K562 (cell line): ENCODE measurements at regions not wholly inside any gene's neighbourhood (a gene's known extent, or its start where the extent isn't known, plus 50 kb on each side); places are given as distances from the start of the nearest gene placed in this dataset.

ENCODE experiments used
- ATAC-seq: fragments of 200-7000 bp; cut with Tn5 transposase; 3 replicates; pipeline ENCODE4 v1.9.1; 2020; ENCODE audit warnings: moderate library complexity
- BruUV-seq: library from RNA; stranded (reverse); fragments of 400-500 nt; replicated peaks from 2 replicates; lab custom pipeline; 2021; lab: Mats Ljungman, UMichigan
- CTCF ChIA-PET: fragments of 300-600 bp; formaldehyde crosslinking; extraction: SDS; loops from one replicate; lab custom pipeline; 2021; ENCODE audit warnings: low intra/inter-chr PET ratio; lab: Yijun Ruan, JAX
- POLR2A ChIA-PET: fragments of 300-600, 350-650 bp; sonication (Branson Sonifier 250); formaldehyde crosslinking; extraction: SDS; loops from one replicate; lab custom pipeline; 2021; ENCODE audit warnings: antibody characterized with exemption, inconsistent platforms; lab: Yijun Ruan, JAX
- DNase-seq, 4 experiments: peaks; one replicate each; pipeline versions ENCODE4 v3.0.0 to v3.0.0-alpha.2; 2011 to 2018; ENCODE audit warnings: low spot score in 3 of 4, mixed read lengths in 3 of 4; ENCODE audit errors: extremely low read depth in 1 of 4
- FAIRE-seq: peaks from 2 replicates; lab custom pipeline; 2011; peaks lifted over from hg19 to GRCh38; lab: Jason Lieb, UNC
- H2AFZ ChIP-seq: 2 replicates; pipeline ENCODE4 v1.6.0; 2011; ENCODE audit warnings: low read depth, low read length, control low read depth, inconsistent platforms
- H3K27ac ChIP-seq: fragments of 200-600 bp; 3 replicates; pipeline ENCODE4 v1.8.0; 2011; ENCODE audit warnings: low read depth, mild to moderate bottlenecking, control low read depth, inconsistent platforms, low read length, moderate library complexity, mixed read lengths; ENCODE audit errors: extremely low read depth
- H3K27me3 ChIP-seq, 2 experiments: fragments of 300-600 bp in 1 of 2; 2 replicates in 1 of 2; 3 replicates in 1 of 2; pipeline versions ENCODE4 v1.6.0 to v1.8.0; 2011; ENCODE audit warnings: inconsistent platforms in 2 of 2, low read length in 2 of 2, mild to moderate bottlenecking in 1 of 2, mixed read lengths in 1 of 2, moderate library complexity in 1 of 2; ENCODE audit not compliant: control insufficient read depth in 2 of 2, insufficient read depth in 2 of 2
- H3K36me3 ChIP-seq: fragments of 300-600 bp; 3 replicates; pipeline ENCODE4 v1.8.0; 2011; ENCODE audit warnings: mild to moderate bottlenecking, low read length, inconsistent platforms; ENCODE audit not compliant: control insufficient read depth, insufficient read depth
- H3K4me1 ChIP-seq, 2 experiments: fragments of 200-600 bp in 1 of 2; replicated peaks in 1 of 2; 2 replicates in 1 of 2; 3 replicates in 1 of 2; pipeline versions ENCODE4 v1.5.1 to v1.8.0; 2011; ENCODE audit warnings: inconsistent platforms in 2 of 2, low read length in 2 of 2, mild to moderate bottlenecking in 1 of 2, mixed read lengths in 1 of 2, moderate library complexity in 1 of 2; ENCODE audit not compliant: control insufficient read depth in 2 of 2, insufficient read depth in 2 of 2
- H3K4me2 ChIP-seq: 2 replicates; pipeline ENCODE4 v1.6.1; 2011; ENCODE audit warnings: low read length, control low read depth, inconsistent platforms, mixed read lengths; ENCODE audit not compliant: insufficient read depth
- H3K4me3 ChIP-seq: fragments of 200-600 bp; sonication (generic), shearing (Covaris generic); 2 replicates; pipeline ENCODE4 v1.5.1; 2016; ENCODE audit warnings: control low read depth, inconsistent platforms
- H3K79me2 ChIP-seq: fragments of 200-600 bp; 3 replicates; pipeline ENCODE4 v1.8.0; 2011; ENCODE audit warnings: low read length, inconsistent platforms; ENCODE audit not compliant: control insufficient read depth, insufficient read depth
- H3K9ac ChIP-seq, 2 experiments: 2 replicates each; pipeline versions ENCODE4 v1.6.0 to v1.6.1; 2011; ENCODE audit warnings: low read depth in 2 of 2, low read length in 2 of 2, control low read depth in 1 of 2, inconsistent platforms in 1 of 2, mild to moderate bottlenecking in 1 of 2, mixed read lengths in 1 of 2; ENCODE audit not compliant: insufficient read depth in 1 of 2
- H3K9me1 ChIP-seq: one replicate; pipeline ENCODE4 v1.6.0; 2011; ENCODE audit warnings: inconsistent platforms, mild to moderate bottlenecking, low read length, moderate library complexity; ENCODE audit not compliant: control insufficient read depth, insufficient read depth
- H3K9me3 ChIP-seq: replicated peaks from 2 replicates; pipeline ENCODE4 v1.5.1; 2011; ENCODE audit warnings: low read depth, low read length, inconsistent platforms; ENCODE audit not compliant: control insufficient read depth, insufficient read depth
- H4K20me1 ChIP-seq: replicated peaks from 2 replicates; pipeline ENCODE4 v1.6.1; 2011; ENCODE audit warnings: low read length, inconsistent platforms, mixed read lengths; ENCODE audit not compliant: control insufficient read depth, insufficient read depth
- BRF2 ChIP-seq: IDR thresholded peaks from 3 replicates; pipeline ENCODE4 v1.6.1; 2011; ENCODE audit warnings: borderline replicate concordance, mild to moderate bottlenecking; ENCODE audit not compliant: insufficient read length, insufficient read depth
- CTCFL ChIP-seq: IDR thresholded peaks from 2 replicates; pipeline ENCODE4 v1.6.1; 2011; ENCODE audit warnings: borderline replicate concordance, low read depth, mild to moderate bottlenecking, moderate library complexity, low read length; ENCODE audit not compliant: insufficient read depth, poor library complexity, severe bottlenecking
- FOXJ3 ChIP-seq: sonication (generic); formaldehyde crosslinking; IDR thresholded peaks from 2 replicates; pipeline ENCODE4 v1.4.0; 2020; ENCODE audit warnings: mild to moderate bottlenecking, missing genetic modification reagents
- GABPB2 ChIP-seq: fragments of 250-450 bp; sonication (Bioruptor Pico); conservative IDR thresholded peaks from 2 replicates; pipeline ENCODE4 v1.5.1; 2021; ENCODE audit warnings: mild to moderate bottlenecking
- JUNB ChIP-seq: fragments of 450-650 bp; formaldehyde crosslinking; conservative IDR thresholded peaks from 2 replicates; pipeline ENCODE4 v1.4.0; 2020; ENCODE audit warnings: mild to moderate bottlenecking
- PRMT5 ChIP-seq: sonication (generic); formaldehyde crosslinking; IDR thresholded peaks from 2 replicates; pipeline ENCODE4 v1.5.0; 2020; ENCODE audit warnings: missing genetic modification reagents
- SOX6 ChIP-seq: fragments of 450-650 bp; IDR thresholded peaks from 2 replicates; pipeline ENCODE4 v1.6.1; 2014; ENCODE audit warnings: mild to moderate bottlenecking
- WGBS: fragments of 100-300 bp; shearing (Covaris generic); methylation state at CpG from one replicate; pipeline ENCODE4 v1.1.6; 2016; ENCODE audit warnings: low coverage, mixed read lengths; ENCODE audit not compliant: insufficient coverage; ENCODE audit errors: missing lambda C conversion rate; 5-methylcytosine and 5-hydroxymethylcytosine counted together
- in situ Hi-C: fragments of 300-500 bp; cut with MboI; formaldehyde crosslinking; loops from 4 replicates; pipeline ENCODE4 v1.15.0; 2018; ENCODE audit warnings: inconsistent platforms, mixed read lengths
- intact Hi-C: fragments of 100-400 bp; cut with micrococcal nuclease; formaldehyde crosslinking; loops from 2 replicates; pipeline ENCODE4 v1.14.2; 2022

GRCh38 chr18:67239826-67240225 is 276.7 kb downstream of the DSEL start:
- in situ Hi-C loops: no loop called here
- Histone ChIP-seq H3K27me3 (no peaks in the 10 kb centered on the region), H3K27ac (no peak overlapping the region), H3K4me3 (no peak overlapping the region), H4K20me1 (no peaks in the 10 kb centered on the region), H3K4me1 (no peaks in the 10 kb centered on the region), H3K9ac (no peak overlapping the region), H3K79me2 (no peaks in the 10 kb centered on the region), H2AFZ (no peak overlapping the region), H3K4me2 (no peak overlapping the region), H3K9me1 (no peaks in the 10 kb centered on the region), H3K36me3 (no peaks in the 10 kb centered on the region), H3K9me3 (no peaks in the 10 kb centered on the region)
- ChIA-PET CTCF (no interaction called here), POLR2A (no interaction called here)
- no TSS peak for BruUV-seq
- no peak for ATAC-seq
- TF ChIP-seq SOX6 (no peak), JUNB (CRISPR knock-in tag) (no peak)
- no peak for DNase-seq
- intact Hi-C loops: no loop called here
- 2% methylated on average over 6 of the region's 7 CpGs for WGBS
- FAIRE-seq: no peak

- no peaks in the 10 kb centered on the region for H3K79me2 ChIP-seq
- ChIA-PET CTCF (no interaction called here), POLR2A (no interaction called here)
- no peaks in the 10 kb centered on the region for H3K36me3 ChIP-seq
- ATAC-seq (no peak), FAIRE-seq (no peak), DNase-seq (no peak)
- WGBS: 0% methylated on average over 1 of the region's 1 CpG
- no peak overlapping the region for H3K4me3 ChIP-seq
- H3K27ac ChIP-seq: no peak overlapping the region
- no peaks in the 10 kb centered on the region for H4K20me1 ChIP-seq
- no peaks in the 10 kb centered on the region for H3K27me3 ChIP-seq
- in situ Hi-C loops: no loop called here
- H3K4me2 ChIP-seq: no peak overlapping the region
- no peaks in the 10 kb centered on the region for H3K9me1 ChIP-seq
- no peaks in the 10 kb centered on the region for H3K4me1 ChIP-seq
- intact Hi-C loops: no loop called here
- no peaks in the 10 kb centered on the region for H3K9me3 ChIP-seq
- H2AFZ ChIP-seq: no peak overlapping the region
- no peak overlapping the region for H3K9ac ChIP-seq
- BruUV-seq: no TSS peak
- TF ChIP-seq FOXJ3 (CRISPR knock-in tag) (no peak), GABPB2 (CRISPR knock-in tag) (no peak), PRMT5 (CRISPR knock-in tag) (no peak), BRF2 (no peak), CTCFL (no peak)
These were observed 283.5 kb downstream of the DSEL start for GRCh38 chr18:67232991-67233390.
